Osteocyte (in vitro differentiated cells): ENCODE measurements at regions not wholly inside any gene's neighbourhood (a gene's known extent, or its start where the extent isn't known, plus 50 kb on each side); places are given as distances from the start of the nearest gene placed in this dataset.

Experiments
- DNase-seq: peaks from one replicate; pipeline ENCODE4 v3.0.0; 2021; ENCODE audit warnings: mixed read lengths; ENCODE audit not compliant: unreplicated experiment; ENCODE audit errors: extremely low spot score
- H3K27ac Mint-ChIP-seq: one replicate; pipeline ENCODE4 v1.8.0; 2021; ENCODE audit warnings: mild to moderate bottlenecking, mixed read lengths; ENCODE audit not compliant: unreplicated experiment
- H3K27me3 Mint-ChIP-seq: one replicate; pipeline ENCODE4 v1.8.0; 2021; ENCODE audit warnings: mixed read lengths; ENCODE audit not compliant: unreplicated experiment
- H3K36me3 Mint-ChIP-seq: one replicate; pipeline ENCODE4 v1.8.0; 2021; ENCODE audit warnings: mixed read lengths; ENCODE audit not compliant: unreplicated experiment
- H3K4me1 Mint-ChIP-seq: one replicate; pipeline ENCODE4 v1.8.0; 2021; ENCODE audit warnings: mixed read lengths; ENCODE audit not compliant: unreplicated experiment
- H3K4me3 Mint-ChIP-seq: one replicate; pipeline ENCODE4 v1.8.0; 2021; ENCODE audit warnings: mild to moderate bottlenecking, moderate library complexity, mixed read lengths; ENCODE audit not compliant: unreplicated experiment
- H3K9me3 Mint-ChIP-seq: one replicate; pipeline ENCODE4 v1.8.0; 2021; ENCODE audit warnings: mixed read lengths; ENCODE audit not compliant: unreplicated experiment
- TF ChIP-seq, protein P1 (sequence below): fragments of 200-600 bp; sonication (generic); IDR thresholded peaks from 2 replicates; pipeline ENCODE4 v1.5.0; 2021; ENCODE audit warnings: antibody characterized with exemption, mild to moderate bottlenecking, moderate library complexity

DNA sequence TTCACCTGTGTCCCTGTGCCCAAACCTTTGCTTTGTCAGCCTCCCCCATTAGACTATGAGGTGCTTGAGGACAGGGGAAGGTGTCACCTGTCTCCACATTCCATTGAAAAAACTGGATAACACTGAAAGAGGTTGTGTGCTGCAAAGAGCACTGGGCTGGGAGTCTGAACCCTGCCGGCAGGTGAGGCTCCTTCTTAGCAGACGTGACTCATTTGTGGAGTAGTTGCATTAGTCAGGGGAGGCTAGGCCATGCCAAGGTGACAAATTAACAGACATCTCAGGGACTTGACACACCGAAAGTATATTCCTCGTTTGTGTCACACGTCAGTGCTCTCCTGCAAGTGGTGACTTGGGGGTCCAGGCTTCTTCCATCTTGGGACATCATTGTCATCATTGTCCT, 95.9 kb upstream of the STX18 start:
- no peaks in the 10 kb centered on the region for H3K36me3 Mint-ChIP-seq
- peaks cover 12% of the 10 kb centered on the region for H3K4me1 Mint-ChIP-seq
- no peak overlapping the region for H3K27ac Mint-ChIP-seq
- no peaks in the 10 kb centered on the region for H3K27me3 Mint-ChIP-seq
- DNase-seq: no peak
- TF ChIP-seq, protein P1, sequence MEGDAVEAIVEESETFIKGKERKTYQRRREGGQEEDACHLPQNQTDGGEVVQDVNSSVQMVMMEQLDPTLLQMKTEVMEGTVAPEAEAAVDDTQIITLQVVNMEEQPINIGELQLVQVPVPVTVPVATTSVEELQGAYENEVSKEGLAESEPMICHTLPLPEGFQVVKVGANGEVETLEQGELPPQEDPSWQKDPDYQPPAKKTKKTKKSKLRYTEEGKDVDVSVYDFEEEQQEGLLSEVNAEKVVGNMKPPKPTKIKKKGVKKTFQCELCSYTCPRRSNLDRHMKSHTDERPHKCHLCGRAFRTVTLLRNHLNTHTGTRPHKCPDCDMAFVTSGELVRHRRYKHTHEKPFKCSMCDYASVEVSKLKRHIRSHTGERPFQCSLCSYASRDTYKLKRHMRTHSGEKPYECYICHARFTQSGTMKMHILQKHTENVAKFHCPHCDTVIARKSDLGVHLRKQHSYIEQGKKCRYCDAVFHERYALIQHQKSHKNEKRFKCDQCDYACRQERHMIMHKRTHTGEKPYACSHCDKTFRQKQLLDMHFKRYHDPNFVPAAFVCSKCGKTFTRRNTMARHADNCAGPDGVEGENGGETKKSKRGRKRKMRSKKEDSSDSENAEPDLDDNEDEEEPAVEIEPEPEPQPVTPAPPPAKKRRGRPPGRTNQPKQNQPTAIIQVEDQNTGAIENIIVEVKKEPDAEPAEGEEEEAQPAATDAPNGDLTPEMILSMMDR: no peak
- H3K4me3 Mint-ChIP-seq: no peak overlapping the region
- no peaks in the 10 kb centered on the region for H3K9me3 Mint-ChIP-seq

DNA sequence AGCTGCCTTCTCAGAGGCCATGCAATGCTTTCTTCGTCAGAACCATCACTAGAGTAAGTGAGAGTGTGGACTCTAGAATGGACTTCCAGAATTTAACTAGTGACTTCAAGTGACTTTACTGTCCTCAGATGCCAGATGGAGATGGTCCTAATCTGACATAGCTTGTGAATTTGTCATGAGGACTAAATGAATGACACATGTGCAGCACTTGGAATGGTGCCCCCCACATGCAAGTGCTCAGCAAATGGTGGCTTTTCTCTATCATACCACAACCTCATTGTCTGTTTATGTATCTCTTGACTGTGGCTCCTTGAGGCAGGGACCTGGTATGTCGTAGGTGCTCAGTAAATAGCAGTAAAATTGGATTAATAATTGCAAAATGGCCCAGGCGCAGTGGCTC, 91.6 kb upstream of the STX18 start:
- Mint-ChIP-seq H3K36me3 (no peaks in the 10 kb centered on the region), H3K27me3 (no peaks in the 10 kb centered on the region), H3K4me3 (no peak overlapping the region), H3K27ac (no peak overlapping the region), H3K9me3 (no peaks in the 10 kb centered on the region), H3K4me1 (no peaks in the 10 kb centered on the region)
- TF ChIP-seq, protein P1: no peak
- DNase-seq: no peak

DNA sequence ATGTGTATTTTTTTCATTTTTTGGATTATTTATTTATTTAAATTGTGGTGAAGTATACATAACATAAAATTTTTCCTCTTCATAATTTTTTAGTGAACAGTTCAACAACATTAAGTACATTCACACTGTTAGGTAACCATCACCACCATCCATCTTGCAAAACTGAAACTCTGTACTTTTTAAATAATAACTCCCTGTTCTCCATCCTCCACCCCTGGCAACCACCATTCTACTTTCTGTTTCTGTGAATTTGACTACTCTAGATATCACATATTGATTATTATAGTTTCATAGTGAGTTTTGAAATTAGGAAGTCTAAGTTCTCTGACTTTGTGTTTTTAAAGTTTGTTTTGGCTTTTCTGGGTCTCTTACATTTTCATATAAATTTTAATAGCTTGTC, 89.3 kb upstream of the STX18 start:
- H3K4me1 Mint-ChIP-seq: no peaks in the 10 kb centered on the region
- H3K36me3 Mint-ChIP-seq: no peaks in the 10 kb centered on the region
- no peaks in the 10 kb centered on the region for H3K27me3 Mint-ChIP-seq
- no peaks in the 10 kb centered on the region for H3K9me3 Mint-ChIP-seq
- TF ChIP-seq, protein P1: no peak
- H3K27ac Mint-ChIP-seq: no peak overlapping the region
- no peak overlapping the region for H3K4me3 Mint-ChIP-seq
- DNase-seq: no peak

DNA sequence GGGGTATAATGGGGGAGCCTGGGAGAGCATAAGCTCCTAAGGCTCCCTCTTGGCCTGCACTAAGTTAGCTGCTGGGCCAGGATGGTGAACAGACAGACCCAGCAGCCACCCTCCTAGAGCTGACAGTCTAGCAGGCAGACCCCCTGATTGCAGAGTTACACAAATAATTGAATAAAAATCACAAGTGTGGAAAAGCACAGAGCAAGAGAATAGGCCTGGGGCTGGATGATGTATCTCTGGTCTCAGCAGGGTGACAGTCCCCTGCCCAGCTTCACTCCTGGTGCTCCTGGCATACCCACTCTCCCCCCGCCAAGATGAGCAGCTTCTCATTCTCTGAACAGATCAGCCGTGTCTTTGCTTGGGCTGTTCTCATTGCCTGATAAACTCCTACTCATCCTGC, 86.1 kb upstream of the STX18 start:
- no peak overlapping the region for H3K27ac Mint-ChIP-seq
- TF ChIP-seq, protein P1: no peak
- H3K36me3 Mint-ChIP-seq: no peaks in the 10 kb centered on the region
- no peaks in the 10 kb centered on the region for H3K9me3 Mint-ChIP-seq
- no peak for DNase-seq
- no peak overlapping the region for H3K4me3 Mint-ChIP-seq
- no peaks in the 10 kb centered on the region for H3K27me3 Mint-ChIP-seq
- H3K4me1 Mint-ChIP-seq: peaks cover 5% of the 10 kb centered on the region

DNA sequence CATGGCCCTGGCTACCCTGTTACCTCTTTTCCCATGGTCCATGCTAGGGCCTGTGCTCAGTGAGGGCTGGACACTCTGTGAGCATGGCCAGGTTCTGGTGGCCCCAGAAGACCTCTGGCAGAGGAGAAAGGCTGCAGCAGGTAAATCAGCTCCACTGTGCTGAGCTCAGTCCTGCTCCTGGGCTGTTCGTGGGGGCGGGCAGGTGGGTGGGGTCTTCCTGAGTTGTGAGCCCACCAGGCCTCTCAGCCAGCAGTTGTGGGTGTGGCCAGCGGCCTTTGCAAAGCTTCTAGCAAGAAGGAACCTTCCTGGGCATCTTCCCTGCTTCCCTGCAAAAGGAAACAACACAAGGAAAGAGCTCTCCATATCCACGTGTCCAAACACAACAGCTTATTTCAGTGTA, 85.3 kb upstream of the STX18 start:
- no peaks in the 10 kb centered on the region for H3K36me3 Mint-ChIP-seq
- H3K9me3 Mint-ChIP-seq: no peaks in the 10 kb centered on the region
- no peak for DNase-seq
- H3K27ac Mint-ChIP-seq: no peak overlapping the region
- H3K27me3 Mint-ChIP-seq: no peaks in the 10 kb centered on the region
- H3K4me3 Mint-ChIP-seq: no peak overlapping the region
- TF ChIP-seq, protein P1: no peak
- H3K4me1 Mint-ChIP-seq: peaks cover 5% of the 10 kb centered on the region
